DND-41 (cell line): ENCODE measurements at regions not wholly inside any gene's neighbourhood (a gene's known extent, or its start where the extent isn't known, plus 50 kb on each side); places are given as distances from the start of the nearest gene placed in this dataset.

Experiments
- ATAC-seq: fragments of 200-7000 bp; cut with Tn5 transposase; 3 replicates; pipeline ENCODE4 v1.9.1; 2021; ENCODE audit warnings: low read depth; ENCODE audit not compliant: insufficient read depth
- DNase-seq: peaks from one replicate; pipeline ENCODE4 v3.0.0-alpha.2; 2020
- H2AFZ ChIP-seq: 2 replicates; pipeline ENCODE4 v1.6.0; 2012; ENCODE audit warnings: low read depth, low read length
- H3K27ac ChIP-seq: 2 replicates; pipeline ENCODE4 v1.5.1; 2012; ENCODE audit warnings: low read length, inconsistent platforms
- H3K27me3 ChIP-seq: fragments of 200-600 bp; sonication (generic); 2 replicates; pipeline ENCODE4 v1.6.0; 2012; ENCODE audit warnings: low read length, mild to moderate bottlenecking, inconsistent platforms; ENCODE audit not compliant: insufficient read depth, poor library complexity
- H3K36me3 ChIP-seq: 2 replicates; pipeline ENCODE4 v1.5.1; 2012; ENCODE audit warnings: low read length, inconsistent platforms; ENCODE audit not compliant: insufficient read depth
- H3K4me1 ChIP-seq: 2 replicates; pipeline ENCODE4 v1.5.1; 2012; ENCODE audit warnings: mild to moderate bottlenecking, low read length; ENCODE audit not compliant: insufficient read depth
- H3K4me2 ChIP-seq: 2 replicates; pipeline ENCODE4 v1.6.0; 2012; ENCODE audit warnings: mild to moderate bottlenecking, moderate library complexity, low read length, inconsistent platforms; ENCODE audit not compliant: insufficient read depth
- H3K4me3 ChIP-seq, 2 experiments: fragments of 200-600 bp in 1 of 2; shearing (Covaris generic) in 1 of 2; 2 replicates each; pipeline ENCODE4 v1.5.1; 2012 to 2016; ENCODE audit warnings: inconsistent platforms in 2 of 2, low read length in 2 of 2, mild to moderate bottlenecking in 2 of 2, low read depth in 1 of 2, moderate library complexity in 1 of 2
- H3K79me2 ChIP-seq: 2 replicates; pipeline ENCODE4 v1.6.0; 2012; ENCODE audit warnings: low read length, inconsistent platforms; ENCODE audit not compliant: insufficient read depth
- H3K9ac ChIP-seq: 2 replicates; pipeline ENCODE4 v1.6.0; 2012; ENCODE audit warnings: low read depth, mild to moderate bottlenecking, inconsistent platforms, low read length, moderate library complexity
- H3K9me3 ChIP-seq: 2 replicates; pipeline ENCODE4 v1.5.1; 2012; ENCODE audit warnings: low read length, moderate library complexity, mild to moderate bottlenecking, inconsistent platforms; ENCODE audit not compliant: insufficient read depth, severe bottlenecking
- H4K20me1 ChIP-seq: 2 replicates; pipeline ENCODE4 v1.6.0; 2012; ENCODE audit warnings: low read length; ENCODE audit not compliant: insufficient read depth
- CTCF ChIP-seq: IDR thresholded peaks from 2 replicates; pipeline ENCODE4 v1.5.1; 2012; ENCODE audit warnings: borderline replicate concordance, low read length, moderate library complexity, mild to moderate bottlenecking; ENCODE audit not compliant: poor library complexity, severe bottlenecking; ENCODE audit errors: extremely low read depth
- EZH2 ChIP-seq: IDR thresholded peaks from 3 replicates; pipeline ENCODE4 v1.6.1; 2012; ENCODE audit warnings: borderline replicate concordance, low read depth, mild to moderate bottlenecking, moderate library complexity, low read length, inconsistent platforms; ENCODE audit not compliant: severe bottlenecking

GRCh38 chr2:16314691-16315457 is 350.8 kb downstream of the CYRIA start:
- Histone ChIP-seq H3K9ac (no peak overlapping the region), H3K27me3 (no peaks in the 10 kb centered on the region), H3K4me2 (no peak overlapping the region), H4K20me1 (no peaks in the 10 kb centered on the region), H3K27ac (no peak overlapping the region), H3K4me1 (no peaks in the 10 kb centered on the region), H3K4me3 (no peak overlapping the region), H3K9me3 (no peaks in the 10 kb centered on the region), H2AFZ (no peak overlapping the region), H3K79me2 (no peaks in the 10 kb centered on the region), H3K36me3 (no peaks in the 10 kb centered on the region)
- DNase-seq = no peak
- TF ChIP-seq CTCF (no peak), EZH2 (no peak)
- ATAC-seq = no peak

- H3K79me2 ChIP-seq = no peaks in the 10 kb centered on the region
- no peak for DNase-seq
- no peaks in the 10 kb centered on the region for H3K36me3 ChIP-seq
- no peaks in the 10 kb centered on the region for H4K20me1 ChIP-seq
- H3K9me3 ChIP-seq = no peaks in the 10 kb centered on the region
- H3K4me1 ChIP-seq = no peaks in the 10 kb centered on the region
- H3K27ac ChIP-seq = no peak overlapping the region
- ATAC-seq = no peak
- H2AFZ ChIP-seq = no peak overlapping the region
- no peak overlapping the region for H3K4me3 ChIP-seq
- H3K27me3 ChIP-seq = no peaks in the 10 kb centered on the region
- H3K9ac ChIP-seq = no peak overlapping the region
- H3K4me2 ChIP-seq = no peak overlapping the region
- TF ChIP-seq EZH2 (no peak), CTCF (no peak)
Observed at GRCh38 chr2:16314001-16314400, 351.6 kb downstream of the CYRIA start.

- DNase-seq = no peak
- no peak for TF ChIP-seq CTCF
- Histone ChIP-seq H3K36me3 (no peaks in the 10 kb centered on the region), H3K9ac (no peak overlapping the region), H3K4me3 (no peak overlapping the region), H2AFZ (no peak overlapping the region), H3K4me1 (no peaks in the 10 kb centered on the region), H3K27me3 (no peaks in the 10 kb centered on the region), H4K20me1 (no peaks in the 10 kb centered on the region), H3K4me2 (no peak overlapping the region), H3K9me3 (no peaks in the 10 kb centered on the region), H3K27ac (no peak overlapping the region), H3K79me2 (no peaks in the 10 kb centered on the region)
- ATAC-seq = no peak
Observed at GRCh38 chr2:16313235-16313975, 352.2 kb downstream of the CYRIA start.
